K562 (cell line): ENCODE measurements at regions not wholly inside any gene's neighbourhood (a gene's known extent, or its start where the extent isn't known, plus 50 kb on each side); places are given as distances from the start of the nearest gene placed in this dataset.

Experiments used
- ATAC-seq: fragments of 200-7000 bp; cut with Tn5 transposase; 3 replicates; pipeline ENCODE4 v1.9.1; 2020; ENCODE audit warnings: moderate library complexity
- BruUV-seq: library from RNA; stranded (reverse); fragments of 400-500 nt; replicated peaks from 2 replicates; lab custom pipeline; 2021; lab: Mats Ljungman, UMichigan
- CTCF ChIA-PET: fragments of 300-600 bp; formaldehyde crosslinking; extraction: SDS; loops from one replicate; lab custom pipeline; 2021; ENCODE audit warnings: low intra/inter-chr PET ratio; lab: Yijun Ruan, JAX
- POLR2A ChIA-PET: fragments of 300-600, 350-650 bp; sonication (Branson Sonifier 250); formaldehyde crosslinking; extraction: SDS; loops from one replicate; lab custom pipeline; 2021; ENCODE audit warnings: antibody characterized with exemption, inconsistent platforms; lab: Yijun Ruan, JAX
- DNase-seq, 4 experiments: peaks; one replicate each; pipeline versions ENCODE4 v3.0.0 to v3.0.0-alpha.2; 2011 to 2018; ENCODE audit warnings: low spot score in 3 of 4, mixed read lengths in 3 of 4; ENCODE audit errors: extremely low read depth in 1 of 4
- FAIRE-seq: peaks from 2 replicates; lab custom pipeline; 2011; peaks lifted over from hg19 to GRCh38; lab: Jason Lieb, UNC
- H2AFZ ChIP-seq: 2 replicates; pipeline ENCODE4 v1.6.0; 2011; ENCODE audit warnings: low read depth, low read length, control low read depth, inconsistent platforms
- H3K27ac ChIP-seq: fragments of 200-600 bp; 3 replicates; pipeline ENCODE4 v1.8.0; 2011; ENCODE audit warnings: low read depth, mild to moderate bottlenecking, control low read depth, inconsistent platforms, low read length, moderate library complexity, mixed read lengths; ENCODE audit errors: extremely low read depth
- H3K27me3 ChIP-seq, 2 experiments: fragments of 300-600 bp in 1 of 2; 2 replicates in 1 of 2; 3 replicates in 1 of 2; pipeline versions ENCODE4 v1.6.0 to v1.8.0; 2011; ENCODE audit warnings: inconsistent platforms in 2 of 2, low read length in 2 of 2, mild to moderate bottlenecking in 1 of 2, mixed read lengths in 1 of 2, moderate library complexity in 1 of 2; ENCODE audit not compliant: control insufficient read depth in 2 of 2, insufficient read depth in 2 of 2
- H3K36me3 ChIP-seq: fragments of 300-600 bp; 3 replicates; pipeline ENCODE4 v1.8.0; 2011; ENCODE audit warnings: mild to moderate bottlenecking, low read length, inconsistent platforms; ENCODE audit not compliant: control insufficient read depth, insufficient read depth
- H3K4me1 ChIP-seq, 2 experiments: fragments of 200-600 bp in 1 of 2; replicated peaks in 1 of 2; 2 replicates in 1 of 2; 3 replicates in 1 of 2; pipeline versions ENCODE4 v1.5.1 to v1.8.0; 2011; ENCODE audit warnings: inconsistent platforms in 2 of 2, low read length in 2 of 2, mild to moderate bottlenecking in 1 of 2, mixed read lengths in 1 of 2, moderate library complexity in 1 of 2; ENCODE audit not compliant: control insufficient read depth in 2 of 2, insufficient read depth in 2 of 2
- H3K4me2 ChIP-seq: 2 replicates; pipeline ENCODE4 v1.6.1; 2011; ENCODE audit warnings: low read length, control low read depth, inconsistent platforms, mixed read lengths; ENCODE audit not compliant: insufficient read depth
- H3K4me3 ChIP-seq: fragments of 200-600 bp; sonication (generic), shearing (Covaris generic); 2 replicates; pipeline ENCODE4 v1.5.1; 2016; ENCODE audit warnings: control low read depth, inconsistent platforms
- H3K79me2 ChIP-seq: fragments of 200-600 bp; 3 replicates; pipeline ENCODE4 v1.8.0; 2011; ENCODE audit warnings: low read length, inconsistent platforms; ENCODE audit not compliant: control insufficient read depth, insufficient read depth
- H3K9ac ChIP-seq, 2 experiments: 2 replicates each; pipeline versions ENCODE4 v1.6.0 to v1.6.1; 2011; ENCODE audit warnings: low read depth in 2 of 2, low read length in 2 of 2, control low read depth in 1 of 2, inconsistent platforms in 1 of 2, mild to moderate bottlenecking in 1 of 2, mixed read lengths in 1 of 2; ENCODE audit not compliant: insufficient read depth in 1 of 2
- H3K9me1 ChIP-seq: one replicate; pipeline ENCODE4 v1.6.0; 2011; ENCODE audit warnings: inconsistent platforms, mild to moderate bottlenecking, low read length, moderate library complexity; ENCODE audit not compliant: control insufficient read depth, insufficient read depth
- H3K9me3 ChIP-seq: replicated peaks from 2 replicates; pipeline ENCODE4 v1.5.1; 2011; ENCODE audit warnings: low read depth, low read length, inconsistent platforms; ENCODE audit not compliant: control insufficient read depth, insufficient read depth
- H4K20me1 ChIP-seq: replicated peaks from 2 replicates; pipeline ENCODE4 v1.6.1; 2011; ENCODE audit warnings: low read length, inconsistent platforms, mixed read lengths; ENCODE audit not compliant: control insufficient read depth, insufficient read depth
- BDP1 ChIP-seq: IDR thresholded peaks from 3 replicates; pipeline ENCODE4 v1.6.1; 2011; ENCODE audit not compliant: insufficient read length, insufficient read depth
- HDAC3 ChIP-seq: fragments of 450-650 bp; IDR thresholded peaks from 2 replicates; pipeline ENCODE4 v1.6.1; 2018; ENCODE audit warnings: borderline replicate concordance, mild to moderate bottlenecking, moderate library complexity; ENCODE audit not compliant: partially characterized antibody
- MTA2 ChIP-seq: fragments of 450-650 bp; IDR thresholded peaks from 2 replicates; pipeline ENCODE4 v1.6.1; 2016; ENCODE audit warnings: low read depth
- NR4A1 ChIP-seq, 2 experiments: fragments of 250-450 bp in 1 of 2; fragments of 450-650 bp in 1 of 2; sonication (Bioruptor Pico) in 1 of 2; IDR thresholded peaks; 2 replicates each; pipeline versions ENCODE4 v1.4.0 to v1.6.1; 2016 to 2020; ENCODE audit warnings: mild to moderate bottlenecking in 2 of 2, missing compliant biosample characterization in 1 of 2, missing genetic modification characterization in 1 of 2, moderate library complexity in 1 of 2
- ZFX ChIP-seq: sonication (generic); formaldehyde crosslinking; IDR thresholded peaks from 2 replicates; pipeline ENCODE4 v1.8.0; 2022; ENCODE audit warnings: mild to moderate bottlenecking, missing genetic modification reagents, moderate library complexity
- WGBS: fragments of 100-300 bp; shearing (Covaris generic); methylation state at CpG from one replicate; pipeline ENCODE4 v1.1.6; 2016; ENCODE audit warnings: low coverage, mixed read lengths; ENCODE audit not compliant: insufficient coverage; ENCODE audit errors: missing lambda C conversion rate; 5-methylcytosine and 5-hydroxymethylcytosine counted together
- in situ Hi-C: fragments of 300-500 bp; cut with MboI; formaldehyde crosslinking; loops from 4 replicates; pipeline ENCODE4 v1.15.0; 2018; ENCODE audit warnings: inconsistent platforms, mixed read lengths
- intact Hi-C: fragments of 100-400 bp; cut with micrococcal nuclease; formaldehyde crosslinking; loops from 2 replicates; pipeline ENCODE4 v1.14.2; 2022
- TF ChIP-seq, protein P1 (sequence below): fragments of 450-650 bp; IDR thresholded peaks from 2 replicates; pipeline ENCODE4 v1.7.0; 2016; ENCODE audit warnings: borderline replicate concordance
- TF ChIP-seq, protein P2 (sequence below): fragments of 450-650 bp; IDR thresholded peaks from 2 replicates; pipeline ENCODE4 v1.6.1; 2016; ENCODE audit warnings: low read depth
- TF ChIP-seq, protein P3 (sequence below): sonication (generic); formaldehyde crosslinking; IDR thresholded peaks from 2 replicates; pipeline ENCODE4 v1.8.1; 2023; ENCODE audit warnings: mild to moderate bottlenecking, missing genetic modification reagents

DNA sequence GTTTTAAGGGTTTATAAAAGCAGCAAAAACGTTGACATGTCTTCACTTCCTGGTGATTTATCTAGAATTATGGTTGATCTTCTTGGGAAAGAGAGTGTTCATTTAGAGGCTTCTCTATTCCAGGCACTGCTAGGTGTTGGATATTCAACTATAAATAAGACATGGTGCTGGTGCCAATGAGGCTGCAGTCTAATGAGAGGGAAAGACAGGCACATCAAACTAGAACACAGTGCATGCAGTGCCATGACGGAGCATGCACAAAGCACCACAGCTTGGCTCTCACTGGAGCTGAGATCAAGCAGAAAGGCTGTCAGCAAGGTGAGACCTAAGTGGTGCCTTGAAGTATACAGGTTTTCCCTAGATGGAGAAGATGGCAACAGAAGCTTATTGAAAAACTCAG is 126.5 kb downstream of the RMI1 start (continued):
- TF ChIP-seq, protein P1, sequence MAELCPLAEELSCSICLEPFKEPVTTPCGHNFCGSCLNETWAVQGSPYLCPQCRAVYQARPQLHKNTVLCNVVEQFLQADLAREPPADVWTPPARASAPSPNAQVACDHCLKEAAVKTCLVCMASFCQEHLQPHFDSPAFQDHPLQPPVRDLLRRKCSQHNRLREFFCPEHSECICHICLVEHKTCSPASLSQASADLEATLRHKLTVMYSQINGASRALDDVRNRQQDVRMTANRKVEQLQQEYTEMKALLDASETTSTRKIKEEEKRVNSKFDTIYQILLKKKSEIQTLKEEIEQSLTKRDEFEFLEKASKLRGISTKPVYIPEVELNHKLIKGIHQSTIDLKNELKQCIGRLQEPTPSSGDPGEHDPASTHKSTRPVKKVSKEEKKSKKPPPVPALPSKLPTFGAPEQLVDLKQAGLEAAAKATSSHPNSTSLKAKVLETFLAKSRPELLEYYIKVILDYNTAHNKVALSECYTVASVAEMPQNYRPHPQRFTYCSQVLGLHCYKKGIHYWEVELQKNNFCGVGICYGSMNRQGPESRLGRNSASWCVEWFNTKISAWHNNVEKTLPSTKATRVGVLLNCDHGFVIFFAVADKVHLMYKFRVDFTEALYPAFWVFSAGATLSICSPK, result no peak
- TF ChIP-seq, all 486 proteins: peak for 0

DNA sequence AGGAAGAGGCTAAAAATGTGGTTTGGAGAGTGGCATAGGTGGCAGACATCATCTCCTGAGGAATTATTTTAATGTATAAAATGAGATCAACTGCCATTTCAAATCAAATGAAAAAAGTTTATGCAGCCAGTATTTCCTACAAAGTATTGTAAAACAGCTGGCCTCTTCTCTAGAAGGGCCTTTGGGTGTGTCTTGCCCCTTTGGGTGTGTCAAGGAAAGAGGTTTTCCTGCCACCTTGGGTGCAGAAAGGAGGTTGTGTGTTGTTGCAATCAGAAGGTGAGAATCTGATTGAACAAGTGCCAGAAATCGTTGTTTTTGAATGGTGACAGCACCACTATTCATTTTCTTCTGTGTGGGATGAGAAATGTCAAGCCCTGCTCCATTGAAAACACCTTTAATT is 127.4 kb downstream of the RMI1 start:
- no TSS peak for BruUV-seq
- H3K9ac ChIP-seq, result no peak overlapping the region
- intact Hi-C loops (no loop called here), in situ Hi-C loops (no loop called here)
- no peak overlapping the region for H3K27ac ChIP-seq
- H3K4me1 ChIP-seq, result no peaks in the 10 kb centered on the region
- POLR2A ChIA-PET, result no interaction called here
- no peaks in the 10 kb centered on the region for H3K36me3 ChIP-seq
- no peak overlapping the region for H3K4me3 ChIP-seq
- H4K20me1 ChIP-seq, result no peaks in the 10 kb centered on the region
- H3K9me3 ChIP-seq, result no peaks in the 10 kb centered on the region
- ATAC-seq (no peak), FAIRE-seq (no peak), DNase-seq (no peak)
- 0% methylated on average over 1 of the region's 1 CpG for WGBS
- no peak overlapping the region for H2AFZ ChIP-seq
- H3K79me2 ChIP-seq, result no peaks in the 10 kb centered on the region
- peaks cover 0 to 4% of the 10 kb centered on the region in 2 experiments; a peak in 1 of 5 replicates for H3K27me3 ChIP-seq
- H3K9me1 ChIP-seq, result no peaks in the 10 kb centered on the region
- CTCF ChIA-PET, result no interaction called here
- no peak overlapping the region for H3K4me2 ChIP-seq
- TF ChIP-seq, protein P2, sequence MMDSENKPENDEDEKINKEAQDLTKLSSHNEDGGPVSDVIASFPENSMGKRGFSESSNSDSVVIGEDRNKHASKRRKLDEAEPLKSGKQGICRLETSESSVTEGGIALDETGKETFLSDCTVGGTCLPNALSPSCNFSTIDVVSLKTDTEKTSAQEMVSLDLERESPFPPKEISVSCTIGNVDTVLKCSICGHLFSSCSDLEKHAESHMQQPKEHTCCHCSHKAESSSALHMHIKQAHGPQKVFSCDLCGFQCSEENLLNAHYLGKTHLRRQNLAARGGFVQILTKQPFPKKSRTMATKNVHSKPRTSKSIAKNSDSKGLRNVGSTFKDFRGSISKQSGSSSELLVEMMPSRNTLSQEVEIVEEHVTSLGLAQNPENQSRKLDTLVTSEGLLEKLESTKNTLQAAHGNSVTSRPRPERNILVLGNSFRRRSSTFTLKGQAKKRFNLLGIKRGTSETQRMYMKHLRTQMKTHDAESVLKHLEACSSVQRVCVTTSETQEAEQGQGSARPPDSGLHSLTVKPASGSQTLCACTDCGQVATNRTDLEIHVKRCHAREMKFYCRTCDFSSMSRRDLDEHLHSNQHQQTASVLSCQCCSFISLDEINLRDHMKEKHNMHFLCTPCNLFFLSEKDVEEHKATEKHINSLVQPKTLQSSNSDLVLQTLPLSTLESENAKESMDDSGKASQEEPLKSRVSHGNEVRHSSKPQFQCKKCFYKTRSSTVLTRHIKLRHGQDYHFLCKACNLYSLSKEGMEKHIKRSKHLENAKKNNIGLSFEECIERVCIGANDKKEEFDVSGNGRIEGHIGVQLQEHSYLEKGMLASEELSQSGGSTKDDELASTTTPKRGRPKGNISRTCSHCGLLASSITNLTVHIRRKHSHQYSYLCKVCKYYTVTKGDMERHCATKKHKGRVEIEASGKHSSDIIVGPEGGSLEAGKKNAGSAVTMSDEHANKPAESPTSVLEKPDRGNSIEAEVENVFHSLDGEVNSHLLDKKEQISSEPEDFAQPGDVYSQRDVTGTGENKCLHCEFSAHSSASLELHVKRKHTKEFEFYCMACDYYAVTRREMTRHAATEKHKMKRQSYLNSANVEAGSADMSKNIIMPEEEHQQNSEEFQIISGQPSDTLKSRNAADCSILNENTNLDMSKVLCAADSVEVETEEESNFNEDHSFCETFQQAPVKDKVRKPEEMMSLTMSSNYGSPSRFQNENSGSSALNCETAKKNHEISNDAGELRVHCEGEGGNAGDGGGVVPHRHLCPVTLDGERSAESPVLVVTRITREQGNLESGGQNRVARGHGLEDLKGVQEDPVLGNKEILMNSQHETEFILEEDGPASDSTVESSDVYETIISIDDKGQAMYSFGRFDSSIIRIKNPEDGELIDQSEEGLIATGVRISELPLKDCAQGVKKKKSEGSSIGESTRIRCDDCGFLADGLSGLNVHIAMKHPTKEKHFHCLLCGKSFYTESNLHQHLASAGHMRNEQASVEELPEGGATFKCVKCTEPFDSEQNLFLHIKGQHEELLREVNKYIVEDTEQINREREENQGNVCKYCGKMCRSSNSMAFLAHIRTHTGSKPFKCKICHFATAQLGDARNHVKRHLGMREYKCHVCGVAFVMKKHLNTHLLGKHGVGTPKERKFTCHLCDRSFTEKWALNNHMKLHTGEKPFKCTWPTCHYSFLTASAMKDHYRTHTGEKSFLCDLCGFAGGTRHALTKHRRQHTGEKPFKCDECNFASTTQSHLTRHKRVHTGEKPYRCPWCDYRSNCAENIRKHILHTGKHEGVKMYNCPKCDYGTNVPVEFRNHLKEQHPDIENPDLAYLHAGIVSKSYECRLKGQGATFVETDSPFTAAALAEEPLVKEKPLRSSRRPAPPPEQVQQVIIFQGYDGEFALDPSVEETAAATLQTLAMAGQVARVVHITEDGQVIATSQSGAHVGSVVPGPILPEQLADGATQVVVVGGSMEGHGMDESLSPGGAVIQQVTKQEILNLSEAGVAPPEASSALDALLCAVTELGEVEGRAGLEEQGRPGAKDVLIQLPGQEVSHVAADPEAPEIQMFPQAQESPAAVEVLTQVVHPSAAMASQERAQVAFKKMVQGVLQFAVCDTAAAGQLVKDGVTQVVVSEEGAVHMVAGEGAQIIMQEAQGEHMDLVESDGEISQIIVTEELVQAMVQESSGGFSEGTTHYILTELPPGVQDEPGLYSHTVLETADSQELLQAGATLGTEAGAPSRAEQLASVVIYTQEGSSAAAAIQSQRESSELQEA, result no peak
- TF ChIP-seq NR4A1 (CRISPR knock-in tag; IDR thresholded peaks at IDR 0.05), result no peak
- TF ChIP-seq NR4A1 (tag; IDR thresholded peaks at IDR 0.05), result no peak
- TF ChIP-seq ZFX (CRISPR knock-in tag), result no peak
- no peak for TF ChIP-seq HDAC3
- TF ChIP-seq, protein P3, sequence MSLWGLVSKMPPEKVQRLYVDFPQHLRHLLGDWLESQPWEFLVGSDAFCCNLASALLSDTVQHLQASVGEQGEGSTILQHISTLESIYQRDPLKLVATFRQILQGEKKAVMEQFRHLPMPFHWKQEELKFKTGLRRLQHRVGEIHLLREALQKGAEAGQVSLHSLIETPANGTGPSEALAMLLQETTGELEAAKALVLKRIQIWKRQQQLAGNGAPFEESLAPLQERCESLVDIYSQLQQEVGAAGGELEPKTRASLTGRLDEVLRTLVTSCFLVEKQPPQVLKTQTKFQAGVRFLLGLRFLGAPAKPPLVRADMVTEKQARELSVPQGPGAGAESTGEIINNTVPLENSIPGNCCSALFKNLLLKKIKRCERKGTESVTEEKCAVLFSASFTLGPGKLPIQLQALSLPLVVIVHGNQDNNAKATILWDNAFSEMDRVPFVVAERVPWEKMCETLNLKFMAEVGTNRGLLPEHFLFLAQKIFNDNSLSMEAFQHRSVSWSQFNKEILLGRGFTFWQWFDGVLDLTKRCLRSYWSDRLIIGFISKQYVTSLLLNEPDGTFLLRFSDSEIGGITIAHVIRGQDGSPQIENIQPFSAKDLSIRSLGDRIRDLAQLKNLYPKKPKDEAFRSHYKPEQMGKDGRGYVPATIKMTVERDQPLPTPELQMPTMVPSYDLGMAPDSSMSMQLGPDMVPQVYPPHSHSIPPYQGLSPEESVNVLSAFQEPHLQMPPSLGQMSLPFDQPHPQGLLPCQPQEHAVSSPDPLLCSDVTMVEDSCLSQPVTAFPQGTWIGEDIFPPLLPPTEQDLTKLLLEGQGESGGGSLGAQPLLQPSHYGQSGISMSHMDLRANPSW (CRISPR knock-in tag), result no peak
- no peak for TF ChIP-seq MTA2
- TF ChIP-seq BDP1, result no peak
